ENCODE measurements at regions not wholly inside any gene's neighbourhood (a gene's known extent, or its start where the extent isn't known, plus 50 kb on each side); places are given as distances from the start of the nearest gene placed in this dataset.

DNA sequence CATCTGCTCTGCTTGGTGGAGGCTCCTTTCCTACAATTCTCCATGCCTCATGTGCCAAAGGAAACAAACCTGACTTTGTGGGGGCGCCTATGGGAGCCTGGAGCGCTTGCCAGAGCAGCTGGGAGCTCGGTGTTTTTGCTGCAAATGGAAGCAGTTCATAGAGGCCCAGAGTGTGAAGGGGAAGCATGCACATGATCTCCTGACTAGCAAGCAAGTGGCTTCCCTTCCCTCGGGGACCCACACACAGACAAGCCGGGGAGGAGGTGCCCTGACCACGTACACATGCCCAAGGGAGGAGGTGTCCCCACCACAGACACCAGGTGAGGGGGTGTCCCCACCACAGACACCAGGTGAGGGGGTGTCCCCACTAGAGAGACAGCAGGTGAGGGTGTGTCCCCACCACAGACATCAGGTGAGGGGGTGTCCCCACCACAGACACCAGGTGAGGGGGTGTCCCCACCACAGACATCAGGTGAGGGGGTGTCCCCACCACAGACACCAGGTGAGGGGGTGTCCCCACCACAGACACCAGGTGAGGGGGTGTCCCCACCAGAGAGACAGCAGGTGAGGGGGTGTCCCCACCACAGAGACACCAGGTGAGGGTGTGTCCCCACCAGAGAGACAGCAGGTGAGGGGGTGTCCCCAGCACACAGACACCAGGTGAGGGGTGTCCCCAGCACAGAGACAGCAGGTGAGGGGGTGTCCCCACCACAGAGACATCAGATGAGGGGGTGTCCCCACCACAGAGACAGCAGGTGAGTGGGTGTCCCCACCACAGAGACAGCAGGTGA is 106.8 kb downstream of the CRYAA start:
- TF ChIP-seq, protein P1, sequence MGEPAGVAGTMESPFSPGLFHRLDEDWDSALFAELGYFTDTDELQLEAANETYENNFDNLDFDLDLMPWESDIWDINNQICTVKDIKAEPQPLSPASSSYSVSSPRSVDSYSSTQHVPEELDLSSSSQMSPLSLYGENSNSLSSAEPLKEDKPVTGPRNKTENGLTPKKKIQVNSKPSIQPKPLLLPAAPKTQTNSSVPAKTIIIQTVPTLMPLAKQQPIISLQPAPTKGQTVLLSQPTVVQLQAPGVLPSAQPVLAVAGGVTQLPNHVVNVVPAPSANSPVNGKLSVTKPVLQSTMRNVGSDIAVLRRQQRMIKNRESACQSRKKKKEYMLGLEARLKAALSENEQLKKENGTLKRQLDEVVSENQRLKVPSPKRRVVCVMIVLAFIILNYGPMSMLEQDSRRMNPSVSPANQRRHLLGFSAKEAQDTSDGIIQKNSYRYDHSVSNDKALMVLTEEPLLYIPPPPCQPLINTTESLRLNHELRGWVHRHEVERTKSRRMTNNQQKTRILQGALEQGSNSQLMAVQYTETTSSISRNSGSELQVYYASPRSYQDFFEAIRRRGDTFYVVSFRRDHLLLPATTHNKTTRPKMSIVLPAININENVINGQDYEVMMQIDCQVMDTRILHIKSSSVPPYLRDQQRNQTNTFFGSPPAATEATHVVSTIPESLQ (CRISPR knock-in tag; IDR thresholded peaks at IDR 0.05): no peak
- TF ChIP-seq NR1H2 (CRISPR knock-in tag; IDR thresholded peaks at IDR 0.05) (no peak), RORB (CRISPR knock-in tag; IDR thresholded peaks at IDR 0.05) (no peak), ETV6 (CRISPR knock-in tag; IDR thresholded peaks at IDR 0.05) (no peak), EMX1 (CRISPR knock-in tag; IDR thresholded peaks at IDR 0.05) (no peak), ZNF423 (CRISPR knock-in tag; IDR thresholded peaks at IDR 0.05) (no peak), HMGA2 (CRISPR knock-in tag; IDR thresholded peaks at IDR 0.05) (no peak), GTF2I (CRISPR knock-in tag; conservative IDR thresholded peaks at IDR 0.05) (no peak), MYBL2 (CRISPR knock-in tag; IDR thresholded peaks at IDR 0.05) (no peak), FOXK1 (CRISPR knock-in tag; IDR thresholded peaks at IDR 0.05) (no peak), PRRX2 (CRISPR knock-in tag; IDR thresholded peaks at IDR 0.05) (no peak)
- TF ChIP-seq, protein P2, sequence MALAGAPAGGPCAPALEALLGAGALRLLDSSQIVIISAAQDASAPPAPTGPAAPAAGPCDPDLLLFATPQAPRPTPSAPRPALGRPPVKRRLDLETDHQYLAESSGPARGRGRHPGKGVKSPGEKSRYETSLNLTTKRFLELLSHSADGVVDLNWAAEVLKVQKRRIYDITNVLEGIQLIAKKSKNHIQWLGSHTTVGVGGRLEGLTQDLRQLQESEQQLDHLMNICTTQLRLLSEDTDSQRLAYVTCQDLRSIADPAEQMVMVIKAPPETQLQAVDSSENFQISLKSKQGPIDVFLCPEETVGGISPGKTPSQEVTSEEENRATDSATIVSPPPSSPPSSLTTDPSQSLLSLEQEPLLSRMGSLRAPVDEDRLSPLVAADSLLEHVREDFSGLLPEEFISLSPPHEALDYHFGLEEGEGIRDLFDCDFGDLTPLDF (CRISPR knock-in tag; IDR thresholded peaks at IDR 0.05): no peak
- TF ChIP-seq, protein P3, sequence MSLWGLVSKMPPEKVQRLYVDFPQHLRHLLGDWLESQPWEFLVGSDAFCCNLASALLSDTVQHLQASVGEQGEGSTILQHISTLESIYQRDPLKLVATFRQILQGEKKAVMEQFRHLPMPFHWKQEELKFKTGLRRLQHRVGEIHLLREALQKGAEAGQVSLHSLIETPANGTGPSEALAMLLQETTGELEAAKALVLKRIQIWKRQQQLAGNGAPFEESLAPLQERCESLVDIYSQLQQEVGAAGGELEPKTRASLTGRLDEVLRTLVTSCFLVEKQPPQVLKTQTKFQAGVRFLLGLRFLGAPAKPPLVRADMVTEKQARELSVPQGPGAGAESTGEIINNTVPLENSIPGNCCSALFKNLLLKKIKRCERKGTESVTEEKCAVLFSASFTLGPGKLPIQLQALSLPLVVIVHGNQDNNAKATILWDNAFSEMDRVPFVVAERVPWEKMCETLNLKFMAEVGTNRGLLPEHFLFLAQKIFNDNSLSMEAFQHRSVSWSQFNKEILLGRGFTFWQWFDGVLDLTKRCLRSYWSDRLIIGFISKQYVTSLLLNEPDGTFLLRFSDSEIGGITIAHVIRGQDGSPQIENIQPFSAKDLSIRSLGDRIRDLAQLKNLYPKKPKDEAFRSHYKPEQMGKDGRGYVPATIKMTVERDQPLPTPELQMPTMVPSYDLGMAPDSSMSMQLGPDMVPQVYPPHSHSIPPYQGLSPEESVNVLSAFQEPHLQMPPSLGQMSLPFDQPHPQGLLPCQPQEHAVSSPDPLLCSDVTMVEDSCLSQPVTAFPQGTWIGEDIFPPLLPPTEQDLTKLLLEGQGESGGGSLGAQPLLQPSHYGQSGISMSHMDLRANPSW (CRISPR knock-in tag; conservative IDR thresholded peaks at IDR 0.05; ENCODE audit: low read depth): no peak
- TF ChIP-seq, protein P4, sequence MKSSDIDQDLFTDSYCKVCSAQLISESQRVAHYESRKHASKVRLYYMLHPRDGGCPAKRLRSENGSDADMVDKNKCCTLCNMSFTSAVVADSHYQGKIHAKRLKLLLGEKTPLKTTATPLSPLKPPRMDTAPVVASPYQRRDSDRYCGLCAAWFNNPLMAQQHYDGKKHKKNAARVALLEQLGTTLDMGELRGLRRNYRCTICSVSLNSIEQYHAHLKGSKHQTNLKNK (CRISPR knock-in tag; IDR thresholded peaks at IDR 0.05): no peak
- TF ChIP-seq, protein P5, sequence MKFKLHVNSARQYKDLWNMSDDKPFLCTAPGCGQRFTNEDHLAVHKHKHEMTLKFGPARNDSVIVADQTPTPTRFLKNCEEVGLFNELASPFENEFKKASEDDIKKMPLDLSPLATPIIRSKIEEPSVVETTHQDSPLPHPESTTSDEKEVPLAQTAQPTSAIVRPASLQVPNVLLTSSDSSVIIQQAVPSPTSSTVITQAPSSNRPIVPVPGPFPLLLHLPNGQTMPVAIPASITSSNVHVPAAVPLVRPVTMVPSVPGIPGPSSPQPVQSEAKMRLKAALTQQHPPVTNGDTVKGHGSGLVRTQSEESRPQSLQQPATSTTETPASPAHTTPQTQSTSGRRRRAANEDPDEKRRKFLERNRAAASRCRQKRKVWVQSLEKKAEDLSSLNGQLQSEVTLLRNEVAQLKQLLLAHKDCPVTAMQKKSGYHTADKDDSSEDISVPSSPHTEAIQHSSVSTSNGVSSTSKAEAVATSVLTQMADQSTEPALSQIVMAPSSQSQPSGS (CRISPR knock-in tag; IDR thresholded peaks at IDR 0.05; ENCODE audit: borderline replicate concordance, low read depth): no peak
- TF ChIP-seq, protein P6, sequence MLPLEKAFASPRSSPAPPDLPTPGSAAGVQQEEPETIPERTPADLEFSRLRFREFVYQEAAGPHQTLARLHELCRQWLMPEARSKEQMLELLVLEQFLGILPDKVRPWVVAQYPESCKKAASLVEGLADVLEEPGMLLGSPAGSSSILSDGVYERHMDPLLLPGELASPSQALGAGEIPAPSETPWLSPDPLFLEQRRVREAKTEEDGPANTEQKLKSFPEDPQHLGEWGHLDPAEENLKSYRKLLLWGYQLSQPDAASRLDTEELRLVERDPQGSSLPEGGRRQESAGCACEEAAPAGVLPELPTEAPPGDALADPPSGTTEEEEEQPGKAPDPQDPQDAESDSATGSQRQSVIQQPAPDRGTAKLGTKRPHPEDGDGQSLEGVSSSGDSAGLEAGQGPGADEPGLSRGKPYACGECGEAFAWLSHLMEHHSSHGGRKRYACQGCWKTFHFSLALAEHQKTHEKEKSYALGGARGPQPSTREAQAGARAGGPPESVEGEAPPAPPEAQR (CRISPR knock-in tag; IDR thresholded peaks at IDR 0.05): no peak
- H3K9me3 Mint-ChIP-seq: no peaks in the 10 kb centered on the region
- H3K27me3 Mint-ChIP-seq (ENCODE audit: low read depth): peaks cover 2% of the 10 kb centered on the region; the same call in 1 of the 2 replicates
- ATAC-seq (no peak), DNase-seq (ENCODE audit: low spot score) (no peak)
- ChIA-PET CTCF (interaction anchor here (1.2 kb wide), 1 partner anchor 64 kb away, joined by 3 read pairs; no protein-coding TSS in a partner anchor), POLR2A (no interaction called here)
- H3K36me3 Mint-ChIP-seq: no peaks in the 10 kb centered on the region
- no peak overlapping the region for H3K4me3 Mint-ChIP-seq
- H3K27ac Mint-ChIP-seq: no peak overlapping the region
- H3K4me1 Mint-ChIP-seq: peaks cover 22% of the 10 kb centered on the region

DNA sequence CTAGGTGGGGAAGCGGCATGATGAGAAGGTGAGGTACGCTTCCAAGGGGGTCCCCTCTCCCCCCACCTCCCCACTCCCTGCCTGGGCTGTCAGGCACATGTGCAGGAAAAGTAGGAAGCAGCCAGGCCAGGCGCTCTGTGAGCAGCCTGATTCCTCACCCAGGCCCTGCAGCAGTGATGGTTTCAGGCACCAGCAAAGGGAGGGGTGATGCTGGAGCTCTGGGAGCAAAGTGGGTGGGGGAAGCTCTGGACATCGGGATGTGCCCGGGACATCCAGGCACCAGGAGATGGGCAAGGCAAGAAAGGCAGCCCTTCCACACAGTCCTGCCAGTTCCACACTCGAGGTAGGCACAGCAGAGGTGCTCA is 106.1 kb downstream of the CRYAA start:
- peaks cover 2% of the 10 kb centered on the region; the same call in 1 of the 2 replicates for H3K27me3 Mint-ChIP-seq (ENCODE audit: low read depth)
- no peak overlapping the region for H3K27ac Mint-ChIP-seq
- H3K9me3 Mint-ChIP-seq: no peaks in the 10 kb centered on the region
- peaks cover 22% of the 10 kb centered on the region for H3K4me1 Mint-ChIP-seq
- ATAC-seq: no peak
- no peaks in the 10 kb centered on the region for H3K36me3 Mint-ChIP-seq
- no peak overlapping the region for H3K4me3 Mint-ChIP-seq
- ChIA-PET CTCF (interaction anchor here (1.2 kb wide), 1 partner anchor 64 kb away, joined by 3 read pairs; no protein-coding TSS in a partner anchor), POLR2A (no interaction called here)
- no peak for DNase-seq (ENCODE audit: low spot score)
- TF ChIP-seq NFYB (CRISPR knock-in tag; conservative IDR thresholded peaks at IDR 0.05; ENCODE audit: low read depth): no peak
- no peak for TF ChIP-seq ZBTB21 (CRISPR knock-in tag; IDR thresholded peaks at IDR 0.05; ENCODE audit: borderline replicate concordance)
- TF ChIP-seq, protein P3 (CRISPR knock-in tag; conservative IDR thresholded peaks at IDR 0.05; ENCODE audit: low read depth): no peak
- no peak for TF ChIP-seq ZNF396 (CRISPR knock-in tag; IDR thresholded peaks at IDR 0.05; ENCODE audit: borderline replicate concordance)
- TF ChIP-seq, protein P7, sequence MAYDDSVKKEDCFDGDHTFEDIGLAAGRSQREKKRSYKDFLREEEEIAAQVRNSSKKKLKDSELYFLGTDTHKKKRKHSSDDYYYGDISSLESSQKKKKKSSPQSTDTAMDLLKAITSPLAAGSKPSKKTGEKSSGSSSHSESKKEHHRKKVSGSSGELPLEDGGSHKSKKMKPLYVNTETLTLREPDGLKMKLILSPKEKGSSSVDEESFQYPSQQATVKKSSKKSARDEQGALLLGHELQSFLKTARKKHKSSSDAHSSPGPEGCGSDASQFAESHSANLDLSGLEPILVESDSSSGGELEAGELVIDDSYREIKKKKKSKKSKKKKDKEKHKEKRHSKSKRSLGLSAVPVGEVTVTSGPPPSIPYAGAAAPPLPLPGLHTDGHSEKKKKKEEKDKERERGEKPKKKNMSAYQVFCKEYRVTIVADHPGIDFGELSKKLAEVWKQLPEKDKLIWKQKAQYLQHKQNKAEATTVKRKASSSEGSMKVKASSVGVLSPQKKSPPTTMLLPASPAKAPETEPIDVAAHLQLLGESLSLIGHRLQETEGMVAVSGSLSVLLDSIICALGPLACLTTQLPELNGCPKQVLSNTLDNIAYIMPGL (CRISPR knock-in tag; IDR thresholded peaks at IDR 0.05): no peak
- TF ChIP-seq, protein P4 (CRISPR knock-in tag; IDR thresholded peaks at IDR 0.05): no peak

All from WTC11 (cell line).